HG02763 (cell line): ENCODE measurements at regions not wholly inside any gene's neighbourhood (a gene's known extent, or its start where the extent isn't known, plus 50 kb on each side); places are given as distances from the start of the nearest gene placed in this dataset.
A peak's percentile ranks its signal among the peaks of the same experiment; 100 is the strongest.
"Not testable (repeated sequence)": the region's sequence is repeated elsewhere in the genome, so short reads cannot be mapped to it uniquely, and the experiment has no call there.

Source experiments
- ATAC-seq: cut with Tn5 transposase; IDR thresholded peaks from one replicate; pipeline ENCODE4 v1.9.1; 2021; ENCODE audit warnings: mild to moderate bottlenecking, moderate library complexity; ENCODE audit not compliant: unreplicated experiment

DNA sequence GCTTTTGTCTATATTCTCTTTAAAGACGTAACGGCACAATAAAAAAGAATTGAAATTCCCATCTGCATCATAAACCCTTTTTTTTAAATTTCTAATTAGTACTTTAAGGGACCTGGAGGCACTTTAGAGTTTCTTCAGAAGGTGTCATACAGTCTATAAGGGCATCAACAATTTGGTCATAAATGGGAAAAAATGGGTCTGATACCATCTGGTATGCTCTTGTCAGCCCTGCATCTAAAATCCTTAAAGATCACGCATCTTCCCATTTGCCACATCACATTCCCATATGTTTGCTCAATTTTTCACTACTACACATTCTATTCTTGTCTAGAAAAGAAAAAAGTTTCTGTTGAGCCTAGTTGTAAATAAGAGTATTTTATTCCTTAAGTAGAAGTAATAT, 53.8 kb downstream of the COX7C start:
- ATAC-seq = no peak

DNA sequence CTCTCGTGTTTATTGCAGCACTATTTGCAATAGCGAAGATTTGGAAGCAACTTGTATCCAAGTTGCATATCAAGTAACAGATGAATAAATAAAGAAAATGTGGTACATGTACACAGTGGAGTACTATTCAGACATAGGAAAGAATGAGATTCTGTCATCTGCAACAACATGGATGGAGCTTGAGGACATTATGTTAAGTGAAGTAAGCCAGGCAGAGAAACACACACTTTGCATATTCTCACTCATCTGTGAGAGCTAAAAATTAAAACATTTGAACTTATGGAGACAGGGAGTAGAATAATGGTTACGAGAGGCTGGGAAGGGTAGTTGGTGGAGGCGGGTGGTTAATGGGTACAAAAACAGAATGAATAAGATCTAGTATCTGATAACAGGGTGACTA, 56.3 kb downstream of the COX7C start:
- ATAC-seq = no peak

DNA sequence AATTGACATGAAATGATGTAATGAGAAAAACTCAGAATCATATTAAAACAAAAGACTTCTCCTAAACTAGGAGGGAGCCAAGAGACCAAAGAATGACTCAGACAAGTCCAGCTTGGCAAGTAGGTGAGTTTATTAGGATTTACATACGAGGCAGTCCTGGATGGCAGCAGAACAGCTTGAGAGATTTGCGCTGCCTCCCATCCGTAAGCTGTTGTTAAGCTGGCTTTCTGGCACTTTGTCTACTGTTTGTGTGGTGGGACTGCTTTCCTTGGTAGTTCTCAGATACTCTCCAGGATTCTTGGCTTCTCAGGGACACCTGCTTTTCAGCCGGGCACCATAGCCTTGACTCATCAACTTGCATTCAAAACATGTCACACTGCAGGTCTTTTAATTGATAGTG, 57.6 kb downstream of the COX7C start:
- ATAC-seq = no peak

DNA sequence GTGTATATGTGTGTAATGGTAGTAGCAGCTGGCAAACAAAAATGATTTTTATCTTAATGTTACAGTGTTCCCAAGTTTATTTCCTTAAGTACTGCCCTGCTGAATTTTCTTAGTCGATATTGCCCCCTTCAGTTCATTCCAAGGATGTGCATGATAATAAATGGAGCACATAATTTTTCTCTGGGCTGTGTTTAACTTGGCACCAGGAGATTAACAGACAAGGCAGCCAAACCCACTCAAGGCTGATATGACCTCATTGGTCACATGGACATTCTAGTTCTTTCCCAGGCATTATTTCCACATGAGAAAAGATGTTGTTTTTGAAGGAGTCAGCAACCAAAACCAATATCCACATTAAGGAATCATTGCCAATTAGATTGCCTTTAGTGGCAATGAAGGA, 61.8 kb downstream of the COX7C start:
- ATAC-seq = peak; percentile 62

DNA sequence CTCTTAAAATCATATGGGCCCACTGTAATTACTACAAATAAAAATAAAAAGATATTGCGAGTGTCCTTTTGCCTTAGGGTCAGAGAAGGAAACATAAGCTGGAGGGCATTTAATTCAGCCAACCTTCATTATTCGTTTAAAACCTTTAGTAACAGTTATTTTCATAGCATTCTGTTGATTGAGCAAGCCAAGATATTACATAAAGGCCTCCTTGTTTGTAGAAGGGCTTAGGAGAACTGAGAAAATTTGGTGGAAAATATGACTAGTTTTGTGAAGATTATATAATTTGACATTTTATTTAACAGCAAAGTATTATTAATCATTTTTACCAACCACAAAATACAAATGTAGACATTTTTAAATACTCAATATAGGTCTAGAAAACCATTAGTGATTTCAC, 62.2 kb downstream of the COX7C start:
- no peak for ATAC-seq

DNA sequence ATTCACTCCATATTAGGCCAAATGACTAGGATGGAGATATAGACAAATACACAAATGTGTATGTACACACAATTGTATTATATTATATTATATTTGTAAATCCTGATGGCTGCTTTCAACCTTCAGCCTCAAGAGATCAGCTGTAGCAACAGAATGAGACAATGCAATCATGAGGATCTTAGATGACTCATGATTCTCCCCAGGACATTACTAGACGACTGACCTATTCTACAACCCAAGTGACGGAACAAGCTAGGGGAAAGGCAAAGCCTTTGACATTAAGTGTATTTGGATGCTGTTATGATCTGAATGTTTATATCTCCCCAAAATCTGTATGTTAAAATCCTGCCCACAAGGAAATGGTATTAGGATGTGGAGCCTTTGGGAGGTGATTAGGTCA, 66.5 kb downstream of the COX7C start:
- no peak for ATAC-seq

DNA sequence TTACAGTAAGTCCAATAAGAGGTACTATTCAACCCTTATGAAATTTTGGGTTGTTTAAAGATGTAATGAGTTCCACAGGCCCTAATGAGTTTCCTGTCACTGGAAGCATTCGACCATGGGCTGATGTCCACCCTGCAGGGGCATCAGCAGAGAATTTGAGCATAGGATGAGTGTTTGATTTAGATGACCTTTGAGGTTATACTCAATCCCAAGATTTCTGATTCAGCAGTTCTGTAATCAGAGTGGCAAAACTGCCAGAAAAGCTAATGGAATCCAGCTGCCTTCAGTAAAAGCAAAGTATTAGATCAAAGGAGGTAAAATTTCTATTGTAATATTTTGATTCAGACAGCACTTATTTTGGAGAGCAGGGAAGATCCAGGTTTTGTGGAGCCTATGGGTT, 68.3 kb downstream of the COX7C start:
- ATAC-seq = no peak

DNA sequence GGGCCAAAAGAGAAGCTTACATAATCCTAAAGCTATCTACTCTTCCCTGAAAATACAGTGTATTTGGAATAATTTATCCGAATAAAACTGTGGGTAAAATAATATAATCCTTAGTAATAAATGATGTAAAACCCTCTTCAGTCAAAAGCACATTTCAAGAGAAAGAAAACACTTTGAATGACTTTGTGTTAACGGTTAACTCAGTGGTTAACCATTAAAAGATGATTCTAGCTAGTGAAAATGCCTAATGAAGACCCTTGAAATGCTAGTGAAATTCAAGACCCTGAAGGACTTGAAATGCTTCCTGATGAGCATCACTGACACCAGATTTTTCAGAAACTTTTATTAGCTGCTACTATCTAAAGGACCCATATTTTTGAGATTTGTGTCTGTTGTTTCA, 70.7 kb downstream of the COX7C start:
- ATAC-seq = no peak

DNA sequence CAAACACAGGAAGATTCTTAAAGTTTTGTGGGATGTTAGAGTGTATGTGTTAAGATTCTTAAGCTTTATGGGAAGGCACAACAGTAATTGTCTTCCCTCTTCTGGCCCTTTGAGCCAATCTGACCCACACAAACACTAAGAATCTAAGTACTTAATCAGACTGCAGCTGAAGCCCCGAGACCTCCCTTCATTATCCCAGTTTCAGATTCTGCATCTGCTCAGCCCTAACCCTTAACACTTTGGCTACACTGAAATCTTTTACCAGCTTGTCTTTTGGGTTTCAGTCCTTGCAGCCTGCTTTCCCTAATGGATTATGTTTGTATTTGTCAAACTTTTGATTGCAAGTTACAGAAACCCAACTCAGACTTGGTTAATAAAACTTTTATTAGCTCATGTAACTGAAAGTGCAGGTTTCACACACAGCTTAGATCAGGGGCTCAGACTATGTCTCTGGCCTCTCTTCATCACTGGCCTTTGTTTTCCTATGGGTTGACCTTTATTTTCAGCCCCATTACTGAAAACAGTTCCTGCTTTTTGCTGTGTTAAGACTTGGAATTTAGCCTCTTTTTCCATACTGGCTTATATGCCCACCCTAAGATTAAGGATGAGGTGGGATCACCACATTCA, 71.5 kb downstream of the COX7C start:
- ATAC-seq = no peak

DNA sequence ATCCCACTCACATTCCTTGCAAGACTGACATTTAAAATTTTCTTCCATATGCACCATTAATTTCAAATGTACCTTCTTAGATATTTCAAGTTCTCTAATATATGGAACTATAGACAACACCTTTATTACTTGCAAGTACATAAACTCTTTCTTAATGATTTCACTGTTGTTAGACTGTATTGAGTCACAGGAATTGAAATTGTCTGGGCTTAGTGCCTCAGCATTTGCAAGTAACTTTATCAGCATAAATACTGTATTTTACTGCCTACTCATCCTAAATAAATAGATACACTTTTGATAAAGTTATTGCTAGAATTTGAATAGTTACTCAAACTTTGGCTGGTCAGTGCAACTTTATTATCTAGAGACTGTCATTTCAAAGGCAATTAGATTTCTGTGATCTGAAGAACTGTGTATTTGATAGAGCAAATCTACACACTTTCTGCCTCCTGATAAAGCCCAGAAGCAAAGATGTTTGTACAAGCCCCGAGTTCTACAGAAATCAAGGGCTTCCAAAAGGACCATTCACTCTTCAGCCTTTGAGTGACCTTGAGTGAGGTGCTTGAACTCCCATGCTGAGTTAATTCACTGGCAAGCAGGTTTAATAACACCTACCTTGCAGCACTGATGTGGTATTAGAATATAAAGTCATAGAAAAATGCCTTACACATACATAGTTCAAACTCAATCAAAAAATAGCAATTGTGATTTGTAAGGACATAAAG, 91.6 kb downstream of the COX7C start:
- no peak for ATAC-seq

DNA sequence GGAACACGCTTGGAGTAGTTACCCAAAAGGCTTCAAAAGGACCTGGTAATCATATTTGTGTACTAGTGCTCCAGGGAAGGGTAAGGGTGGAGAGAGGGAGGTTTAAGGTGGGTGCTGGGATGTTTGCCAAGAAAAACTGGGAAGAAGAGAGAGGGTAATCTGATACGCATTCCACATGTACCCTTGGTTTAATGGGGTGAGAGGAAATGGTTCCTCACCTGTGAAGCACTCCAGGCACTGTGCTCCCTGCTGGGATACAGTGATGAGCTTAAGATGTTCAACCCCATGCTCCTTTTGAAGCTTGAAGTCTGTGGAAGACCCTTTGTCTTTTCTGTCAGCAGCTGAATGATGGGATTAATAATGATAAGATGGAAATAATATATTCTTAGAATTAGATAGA, 98.4 kb downstream of the COX7C start:
- no peak for ATAC-seq

DNA sequence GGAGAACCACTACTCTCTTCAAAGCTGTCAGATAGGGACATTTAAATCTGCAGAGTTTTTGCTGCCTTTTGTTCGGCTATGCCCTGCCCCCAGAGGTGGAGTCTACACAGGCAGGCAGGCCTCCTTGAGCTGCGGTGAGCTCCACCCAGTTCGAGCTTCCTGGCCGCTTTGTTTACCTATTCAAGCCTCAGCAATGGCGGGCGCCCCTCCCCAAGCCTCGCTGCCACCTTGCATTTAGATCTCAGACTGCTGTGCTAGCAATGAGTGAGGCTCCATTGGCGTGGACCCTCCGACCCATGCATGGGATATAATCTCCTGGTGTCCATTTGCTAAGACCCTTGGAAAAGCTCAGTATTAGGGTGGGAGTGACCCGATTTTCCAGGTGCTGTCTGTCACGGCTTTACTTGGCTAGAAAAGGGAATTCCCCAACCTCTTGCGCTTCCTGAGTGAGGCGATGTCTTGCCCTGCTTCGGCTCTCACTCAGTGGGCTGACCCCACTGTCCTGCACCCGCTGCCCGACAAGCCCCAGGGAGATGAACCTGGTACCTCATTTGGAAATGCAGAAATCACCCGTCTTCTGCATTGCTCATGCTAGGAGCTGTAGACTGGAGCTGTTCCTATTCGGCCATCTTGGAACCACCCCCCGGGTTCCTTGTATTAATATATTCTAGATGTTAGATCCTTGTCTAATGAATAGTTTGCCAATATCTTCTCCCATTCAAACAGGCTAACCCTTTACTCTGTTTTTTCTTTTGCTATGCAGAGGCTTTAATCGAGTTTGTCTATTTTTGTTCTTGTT, 113.8 kb downstream of the COX7C start:
- ATAC-seq = not testable (repeated sequence)

DNA sequence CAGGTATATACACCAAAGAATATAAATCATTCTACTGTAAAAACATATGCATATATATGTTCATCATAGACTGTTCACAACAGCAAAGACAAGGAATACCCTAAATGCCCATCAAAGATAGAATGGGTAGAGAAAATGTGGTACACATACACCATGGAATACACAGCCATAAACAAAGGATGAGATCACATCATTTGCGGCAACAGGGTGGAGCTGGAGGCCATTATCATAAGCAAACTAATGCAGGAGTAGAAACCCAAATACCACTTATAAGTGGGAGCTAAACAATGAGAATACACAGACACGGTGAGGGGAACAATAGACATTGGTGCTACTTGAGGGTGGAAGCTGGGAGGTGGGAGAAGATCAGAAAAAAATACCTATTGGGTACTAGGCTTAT, 117.6 kb downstream of the COX7C start:
- ATAC-seq = no peak

DNA sequence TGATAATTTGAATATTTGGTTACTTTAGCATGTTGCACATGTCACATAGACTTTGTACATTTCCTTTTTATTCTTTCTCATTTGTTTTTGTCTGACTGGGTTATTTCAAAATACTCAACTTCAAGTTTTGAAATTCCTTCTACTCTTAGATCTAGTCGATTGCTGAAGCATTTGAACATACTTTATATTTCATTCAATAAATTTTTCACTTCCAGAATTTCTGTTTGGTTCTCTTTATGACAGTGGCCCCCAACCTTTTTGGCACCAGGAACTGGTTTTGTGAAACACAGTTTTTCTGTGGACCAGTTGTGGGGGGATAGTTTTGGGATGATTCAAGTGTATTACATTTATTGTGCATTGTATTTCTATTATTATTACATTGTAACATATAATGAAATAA, 119.8 kb downstream of the COX7C start:
- ATAC-seq = no peak

DNA sequence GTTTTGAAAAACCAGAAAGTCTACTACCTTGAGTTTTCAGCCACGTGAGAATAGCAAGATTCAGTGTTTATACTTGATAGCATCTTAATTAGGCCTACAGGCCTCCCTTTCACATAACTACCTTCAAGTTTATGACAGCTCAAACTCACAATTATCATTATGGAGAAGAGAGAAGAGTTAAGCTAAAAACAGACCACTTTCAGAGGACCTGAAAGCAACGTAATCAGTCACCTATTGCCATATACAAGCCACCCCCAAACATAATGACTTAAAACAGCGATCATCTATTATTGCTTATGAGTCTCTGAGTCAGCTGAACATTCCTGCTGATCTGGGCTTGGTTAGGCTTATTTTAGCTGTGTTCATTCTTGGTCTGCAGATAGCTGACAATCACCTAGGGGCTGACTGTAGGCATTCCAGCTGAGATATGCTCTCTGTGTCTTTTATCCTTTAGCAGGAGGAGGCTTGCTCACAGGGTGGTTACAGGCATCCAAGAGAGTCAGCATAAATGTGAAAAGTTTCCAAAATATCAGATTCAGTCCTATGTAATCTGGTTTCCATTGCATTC, 130.9 kb downstream of the COX7C start:
- ATAC-seq = no peak

DNA sequence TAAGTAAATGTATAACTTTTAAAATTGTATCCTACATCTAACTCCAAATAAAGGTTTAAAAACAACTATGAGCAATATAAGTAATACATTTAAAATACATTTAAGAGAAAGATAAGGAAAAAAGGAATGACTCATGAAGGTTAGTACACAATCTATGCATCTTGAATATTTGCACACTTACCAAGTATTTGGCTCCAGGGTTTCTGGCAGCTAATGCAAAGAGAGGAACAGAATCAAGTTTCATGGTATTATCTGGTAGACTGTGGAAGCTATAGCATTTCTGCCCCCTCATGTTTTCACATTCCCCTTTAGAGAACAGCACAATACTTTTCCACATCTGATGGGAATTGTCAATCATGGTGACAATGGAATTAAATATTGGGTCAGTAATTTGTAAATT, 132.1 kb downstream of the COX7C start:
- ATAC-seq = no peak

DNA sequence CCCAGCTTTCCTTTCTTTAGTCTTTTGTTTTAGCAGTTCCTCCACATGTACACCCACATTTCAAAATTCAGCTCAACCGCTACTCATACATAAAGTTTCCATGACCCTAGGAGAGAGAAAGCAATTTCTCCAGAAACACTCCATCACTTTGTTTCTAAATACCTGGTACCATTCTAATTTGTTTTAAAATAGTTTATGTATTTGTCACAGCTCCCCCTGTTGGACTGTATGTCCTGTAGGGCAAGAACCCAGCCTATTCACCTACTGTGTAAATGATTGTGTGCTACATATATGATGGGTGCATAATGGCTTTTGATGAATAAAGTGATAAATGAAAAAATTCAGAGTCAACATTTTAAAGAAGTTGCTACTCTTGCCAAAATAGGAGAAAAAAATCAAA, 139.1 kb downstream of the COX7C start:
- ATAC-seq = no peak

DNA sequence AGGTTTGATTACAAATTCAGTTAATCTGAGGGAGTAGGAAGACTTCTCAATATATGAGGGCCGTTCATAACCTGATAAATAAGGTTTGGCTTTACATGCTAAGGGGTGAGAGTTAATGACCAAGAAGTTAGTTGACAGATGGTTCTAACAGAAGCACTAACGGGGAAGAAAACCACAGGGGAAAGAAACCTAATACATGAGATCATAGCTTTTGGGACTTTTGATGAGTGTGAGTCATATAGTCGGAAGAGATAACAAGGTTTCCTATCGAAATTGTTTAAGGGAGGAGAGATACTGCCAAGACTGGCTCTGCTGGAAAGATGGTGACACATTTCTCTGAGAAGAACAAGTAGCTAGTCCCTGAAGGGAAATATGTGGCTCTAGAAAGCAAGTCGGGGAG, 140.1 kb downstream of the COX7C start:
- no peak for ATAC-seq

DNA sequence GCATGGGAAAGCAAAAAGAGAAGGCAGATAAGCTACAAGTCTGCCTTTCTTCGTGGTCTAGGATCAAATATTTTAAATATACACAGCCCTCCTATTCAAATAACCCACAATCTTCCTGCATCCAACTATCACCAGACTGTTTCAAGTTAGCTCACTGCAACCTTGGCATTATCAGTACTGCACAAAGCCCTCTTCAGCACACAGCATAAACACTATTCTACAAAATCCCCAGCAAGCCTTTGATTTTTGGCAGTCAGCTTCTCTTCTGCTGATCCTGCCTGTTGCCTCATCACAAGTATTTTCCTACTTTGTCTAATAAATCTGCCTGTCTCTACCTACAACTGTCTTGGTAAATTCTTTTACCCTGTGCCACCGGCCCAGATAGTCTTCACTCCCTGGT, 142.9 kb downstream of the COX7C start:
- no peak for ATAC-seq

DNA sequence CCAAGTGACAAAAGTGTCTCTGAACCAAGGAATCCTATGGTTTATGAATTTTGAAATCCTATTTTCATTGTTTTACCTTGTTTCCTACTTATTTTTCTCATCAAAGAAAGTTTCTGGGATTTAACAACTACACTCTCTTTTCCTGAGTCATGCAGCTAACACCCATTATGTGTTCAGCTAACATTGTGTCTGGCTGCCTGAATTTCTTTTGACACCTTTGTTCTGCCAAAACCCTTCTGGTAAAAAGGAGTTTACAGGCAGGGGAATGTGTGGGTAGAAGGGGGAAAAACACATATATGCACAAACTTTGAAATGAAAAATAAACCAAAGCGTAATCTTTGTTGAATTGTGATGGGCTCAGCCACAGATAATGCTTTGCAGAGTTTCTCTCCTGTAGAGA, 146.2 kb downstream of the COX7C start:
- no peak for ATAC-seq

DNA sequence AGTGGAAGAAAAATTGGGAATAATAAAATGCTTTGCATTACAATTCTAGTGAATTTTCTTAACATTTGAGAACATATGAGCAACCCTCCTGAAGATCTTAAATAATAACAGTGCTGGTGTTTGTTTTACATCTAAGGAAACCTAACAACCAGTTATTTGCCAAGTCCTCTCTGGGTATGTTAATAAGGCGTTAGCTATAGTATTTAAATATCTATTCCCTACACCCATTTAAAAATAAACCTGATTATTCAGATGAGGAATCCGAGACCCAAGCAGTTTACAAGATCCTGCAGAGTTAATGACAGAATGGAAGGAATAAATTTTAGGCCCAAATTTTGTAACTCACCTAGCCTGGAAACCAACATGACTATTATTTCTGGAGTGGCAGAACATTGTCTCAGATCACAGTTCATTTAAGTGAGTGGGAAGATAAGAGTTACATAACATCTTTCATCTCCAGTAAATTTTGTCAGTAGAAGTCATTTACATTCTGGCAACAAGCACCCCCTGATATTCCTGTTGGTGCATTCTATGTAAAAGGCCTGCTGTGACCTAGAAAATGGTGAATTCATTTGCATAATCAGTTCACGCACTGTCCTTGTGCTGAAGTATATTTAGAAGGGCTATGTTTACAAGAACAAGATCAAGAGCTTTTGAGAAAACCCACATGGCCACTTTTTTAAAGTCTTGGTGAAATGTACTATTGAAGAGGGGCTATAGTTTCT, 148.2 kb downstream of the COX7C start:
- no peak for ATAC-seq
